Heart left ventricle (tissue), 16 donors: ENCODE measurements at regions not wholly inside any gene's neighbourhood (a gene's known extent, or its start where the extent isn't known, plus 50 kb on each side); places are given as distances from the start of the nearest gene placed in this dataset.

Experiments used
- ATAC-seq, 4 donors: fragments of 200-7000 bp; cut with Tn5 transposase; one replicate each; pipeline ENCODE4 v1.9.1; 2020 to 2022; ENCODE audit warnings: moderate library complexity in 4 of 4, mild to moderate bottlenecking in 3 of 4, moderate number of reproducible peaks in 1 of 4
- DNase-seq, 5 donors: peaks; one replicate each; pipeline ENCODE4 v3.0.0-alpha.2; 2020
- H3K27ac ChIP-seq, 12 donors: fragments of 200-600 bp; sonication (generic) in 4 of 12; one replicate each; pipeline versions ENCODE4 v1.5.0 to v1.8.0; 2016 to 2022; ENCODE audit warnings: mild to moderate bottlenecking in 2 of 12
- H3K27me3 ChIP-seq, 9 donors: fragments of 200-600 bp; sonication (generic) in 2 of 9; one replicate each; pipeline versions ENCODE4 v1.5.1 to v1.8.0; 2016 to 2022; ENCODE audit warnings: mild to moderate bottlenecking in 3 of 9
- H3K36me3 ChIP-seq, 9 donors: fragments of 200-600 bp; sonication (generic) in 2 of 9; one replicate each; pipeline versions ENCODE4 v1.5.0 to v1.8.0; 2018 to 2022; ENCODE audit warnings: mild to moderate bottlenecking in 2 of 9
- H3K4me1 ChIP-seq, 12 donors: fragments of 200-600 bp; sonication (generic) in 4 of 12; one replicate each; pipeline versions ENCODE4 v1.5.0 to v1.8.0; 2016 to 2022; ENCODE audit warnings: mild to moderate bottlenecking in 3 of 12
- H3K4me3 ChIP-seq, 12 donors: fragments of 200-600 bp; sonication (generic) in 4 of 12; one replicate each; pipeline versions ENCODE4 v1.5.0 to v1.8.0; 2017 to 2022; ENCODE audit warnings: mild to moderate bottlenecking in 9 of 12, moderate library complexity in 4 of 12
- H3K9me3 ChIP-seq, 12 donors: fragments of 200-600 bp; sonication (generic) in 4 of 12; one replicate each; pipeline versions ENCODE4 v1.5.0 to v1.8.0; 2016 to 2022; ENCODE audit warnings: mild to moderate bottlenecking in 1 of 12
- CTCF ChIP-seq, 12 donors: fragments of 200-600 bp; sonication (generic) in 4 of 12; IDR thresholded peaks; one replicate each; pipeline versions ENCODE4 v1.5.0 to v1.8.0; 2018 to 2022; ENCODE audit warnings: antibody characterized with exemption in 12 of 12, mild to moderate bottlenecking in 5 of 12
- POLR2A ChIP-seq, 2 donors: fragments of 450-650 bp; IDR thresholded peaks; one replicate each; pipeline ENCODE4 v1.6.1; 2017; ENCODE audit warnings: antibody characterized with exemption in 2 of 2, mild to moderate bottlenecking in 2 of 2, moderate library complexity in 2 of 2
- WGBS, 4 donors: extraction: QIAGEN DNeasy Blood & Tissue Kit in 2 of 4; methylation state at CpG; one replicate each; pipeline versions ENCODE4 v1.1.5 to v1.1.7; 2013 to 2018; 5-methylcytosine and 5-hydroxymethylcytosine counted together
- intact Hi-C, 10 donors: fragments of 100-400 bp; cut with DNase I; formaldehyde crosslinking; loops; one replicate each; pipeline versions ENCODE4 v1.11.1 to v1.14.2; 2022
- donor health status: ischemic (EF 13 %, LVEDD 7.1; RV severe dilation, severe dysfunction).
- donor health status: healthy with polysubstance abuse.
- donor health status: DM: no; HTN: yes; CAD: no.
- donor health status: DM: no; HTN: no; CAD: no.
- donor health status: ischemic (EF 25% LVEDD 6.9; RV normal size, moderate dysfunction).
- donor health status: ischemic (EF 25% LVEDD 5.7; RV mildly dilated, moderate dysfunction).
- donor health status: healthy.
- donor health status: DM: yes; HTN: yes; CAD: no.
- donor health status: ischemic (EF 35%, LVEDD 5.7; RV mildly dilated, moderate dysfunction).
- donor health status: nonischemic (EF 11% LVEDD 7.7; RV severe dilation, severe dysfunction).
- donor health status: DM: yes; HTN: yes; CAD: no.
- donor health status: PGD.
- donor health status: ischemic (EF 29% LVEDD 5.4; RV normal size, mild dysfunction).
- donor health status: nonischemic (EF 23%, LVEDD 6.1; RV moderate dilation, normal function).

- ATAC-seq, result no peak
Measured at GRCh38 chr3:107111872-107112271, 265.4 kb upstream of the CCDC54 start.

DNA sequence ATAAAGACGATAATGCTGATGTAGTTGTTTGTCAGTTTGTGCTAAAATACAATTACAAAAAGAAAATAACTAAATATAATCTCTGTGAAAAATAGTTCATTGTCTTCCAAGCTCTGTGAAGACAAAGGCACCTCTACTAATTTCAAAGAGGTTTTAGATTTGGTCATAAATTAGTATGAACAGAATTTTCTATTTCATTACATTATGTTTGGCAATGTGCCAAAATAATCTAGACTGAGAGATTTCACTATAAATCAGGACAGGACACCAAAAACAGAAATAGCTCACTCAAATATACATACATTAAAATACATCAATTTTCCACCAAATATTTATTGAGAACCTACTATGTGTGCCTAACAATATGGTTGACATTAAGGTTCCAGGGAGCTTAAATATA, 264.9 kb upstream of the CCDC54 start:
- peaks cover 0 to 4% (median 0%) of the 10 kb centered on the region in 12 donors for H3K4me1 ChIP-seq
- ATAC-seq (no peak), DNase-seq (no peak)
- H3K36me3 ChIP-seq, result no peaks in the 10 kb centered on the region
- intact Hi-C loops, result no loop called here
- 89 to 96% (median 93%) methylated on average over 1 of the region's 1 CpG for WGBS, 4 donors
- H3K4me3 ChIP-seq, result no peak overlapping the region
- no peaks in the 10 kb centered on the region for H3K27me3 ChIP-seq
- H3K9me3 ChIP-seq, result no peaks in the 10 kb centered on the region
- TF ChIP-seq CTCF (IDR thresholded peaks at IDR 0.05), result no peak
- no peak for TF ChIP-seq POLR2A (IDR thresholded peaks at IDR 0.05)
- no peak overlapping the region for H3K27ac ChIP-seq

More at GRCh38 chr3:107111872-107112271, 265.4 kb upstream of the CCDC54 start:
- Histone ChIP-seq H3K36me3 (no peaks in the 10 kb centered on the region), H3K4me3 (no peak overlapping the region), H3K9me3 (no peaks in the 10 kb centered on the region), H3K27ac (no peak overlapping the region), H3K4me1 (peaks cover 0 to 4% (median 0%) of the 10 kb centered on the region in 12 donors), H3K27me3 (no peaks in the 10 kb centered on the region)
- intact Hi-C loops, result no loop called here
- DNase-seq, result no peak
- TF ChIP-seq POLR2A (IDR thresholded peaks at IDR 0.05) (no peak), CTCF (IDR thresholded peaks at IDR 0.05) (no peak)
- 87 to 95% (median 93%) methylated on average over 2 of the region's 2 CpGs for WGBS, 4 donors

GRCh38 chr3:107116251-107116650, 261.0 kb upstream of the CCDC54 start:
- Histone ChIP-seq H3K27ac (no peak overlapping the region), H3K4me1 (peaks cover 0 to 26% (median 11%) of the 10 kb centered on the region in 12 donors), H3K36me3 (no peaks in the 10 kb centered on the region), H3K27me3 (no peaks in the 10 kb centered on the region), H3K4me3 (no peak overlapping the region), H3K9me3 (no peaks in the 10 kb centered on the region)
- TF ChIP-seq POLR2A (IDR thresholded peaks at IDR 0.05), result no peak
- no peak for TF ChIP-seq CTCF (IDR thresholded peaks at IDR 0.05)
- intact Hi-C loops, result no loop called here
- ATAC-seq (no peak), DNase-seq (no peak)
- 91 to 100% (median 94%) methylated on average over 12 to 17 of the region's 17 CpGs for WGBS, 4 donors

DNA sequence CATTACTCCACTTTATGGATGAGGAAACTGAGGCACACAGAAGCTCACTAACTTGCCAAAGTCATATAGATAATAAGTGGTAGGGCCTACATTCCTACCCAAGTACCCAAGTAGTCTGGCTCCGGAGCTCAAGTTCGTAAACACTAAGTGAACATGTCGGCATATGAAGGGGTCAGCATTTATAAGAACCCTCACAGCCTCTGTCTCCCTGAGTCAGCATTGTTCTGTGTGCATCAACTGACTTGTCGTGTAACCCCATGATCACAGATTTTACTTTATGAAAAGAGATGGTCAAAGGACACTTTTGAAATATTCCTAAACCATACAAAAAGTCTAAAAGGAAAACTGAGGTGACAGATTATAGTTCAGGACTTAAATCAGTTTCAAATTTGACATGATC, 260.1 kb upstream of the CCDC54 start:
- peak overlapping the region in 1 of 12 donors; percentile 50 for H3K27ac ChIP-seq
- WGBS, 4 donors, result 94 to 97% (median 96%) methylated on average over 4 of the region's 4 CpGs
- H3K36me3 ChIP-seq, result no peaks in the 10 kb centered on the region
- H3K27me3 ChIP-seq, result no peaks in the 10 kb centered on the region
- no peak for DNase-seq
- no peak for ATAC-seq
- no peak for TF ChIP-seq POLR2A (IDR thresholded peaks at IDR 0.05)
- TF ChIP-seq CTCF (IDR thresholded peaks at IDR 0.05), result no peak
- no peaks in the 10 kb centered on the region for H3K9me3 ChIP-seq
- H3K4me3 ChIP-seq, result no peak overlapping the region
- peaks cover 0 to 26% (median 11%) of the 10 kb centered on the region in 12 donors for H3K4me1 ChIP-seq
- intact Hi-C loops, result no loop called here
